ENCODE measurements at regions not wholly inside any gene's neighbourhood (a gene's known extent, or its start where the extent isn't known, plus 50 kb on each side); places are given as distances from the start of the nearest gene placed in this dataset.

DNA sequence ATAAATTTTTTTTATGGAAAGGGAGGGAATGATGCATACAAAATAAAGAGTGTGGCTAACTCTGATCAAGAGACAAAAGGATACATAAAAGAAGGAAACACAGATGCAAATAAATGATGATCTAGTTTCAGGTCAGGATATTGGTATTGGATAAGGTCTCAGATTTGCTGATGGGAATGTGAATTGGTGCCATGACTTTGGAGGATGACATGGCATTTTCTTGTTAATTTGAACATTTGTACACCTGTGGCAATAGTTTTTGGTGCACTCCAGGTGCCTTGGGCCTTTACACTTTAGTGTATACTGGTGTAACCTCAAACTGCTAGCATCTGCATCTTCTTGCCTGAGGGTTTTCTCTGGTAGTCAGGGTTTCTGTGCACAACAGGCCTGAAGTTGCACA, 279.3 kb downstream of the TMEM121 start:
- Histone ChIP-seq H3K79me2 (ENCODE audit: control insufficient read depth, low read length) (no peaks in the 10 kb centered on the region), H3K9me2 (replicated peaks; ENCODE audit: control insufficient read depth, low read length) (no peaks in the 10 kb centered on the region), H3K4me1 (ENCODE audit: control insufficient read depth, low read length) (no peaks in the 10 kb centered on the region), H3K27ac (ENCODE audit: low read depth, low read length) (no peak overlapping the region), H3K36me3 (ENCODE audit: control insufficient read depth, low read length) (no peaks in the 10 kb centered on the region), H3K9me3 (ENCODE audit: control insufficient read depth, insufficient read depth, low read length) (no peaks in the 10 kb centered on the region), H3F3A (ENCODE audit: control insufficient read depth, insufficient read depth) (no peaks in the 10 kb centered on the region), H3K4me2 (ENCODE audit: low read length) (no peak overlapping the region), H3K4me3 (ENCODE audit: low read length) (no peak overlapping the region), H4K20me1 (ENCODE audit: control insufficient read depth, insufficient read depth, low read depth, low read length) (no peaks in the 10 kb centered on the region), H3K27me3 (ENCODE audit: control insufficient read depth, low read length) (no peaks in the 10 kb centered on the region)
- no peak for TF ChIP-seq EZH2phosphoT487 (IDR thresholded peaks at IDR 0.05; ENCODE audit: borderline replicate concordance, low read length)
- TF ChIP-seq, protein P1, sequence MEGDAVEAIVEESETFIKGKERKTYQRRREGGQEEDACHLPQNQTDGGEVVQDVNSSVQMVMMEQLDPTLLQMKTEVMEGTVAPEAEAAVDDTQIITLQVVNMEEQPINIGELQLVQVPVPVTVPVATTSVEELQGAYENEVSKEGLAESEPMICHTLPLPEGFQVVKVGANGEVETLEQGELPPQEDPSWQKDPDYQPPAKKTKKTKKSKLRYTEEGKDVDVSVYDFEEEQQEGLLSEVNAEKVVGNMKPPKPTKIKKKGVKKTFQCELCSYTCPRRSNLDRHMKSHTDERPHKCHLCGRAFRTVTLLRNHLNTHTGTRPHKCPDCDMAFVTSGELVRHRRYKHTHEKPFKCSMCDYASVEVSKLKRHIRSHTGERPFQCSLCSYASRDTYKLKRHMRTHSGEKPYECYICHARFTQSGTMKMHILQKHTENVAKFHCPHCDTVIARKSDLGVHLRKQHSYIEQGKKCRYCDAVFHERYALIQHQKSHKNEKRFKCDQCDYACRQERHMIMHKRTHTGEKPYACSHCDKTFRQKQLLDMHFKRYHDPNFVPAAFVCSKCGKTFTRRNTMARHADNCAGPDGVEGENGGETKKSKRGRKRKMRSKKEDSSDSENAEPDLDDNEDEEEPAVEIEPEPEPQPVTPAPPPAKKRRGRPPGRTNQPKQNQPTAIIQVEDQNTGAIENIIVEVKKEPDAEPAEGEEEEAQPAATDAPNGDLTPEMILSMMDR (IDR thresholded peaks at IDR 0.05; ENCODE audit: low read depth, low read length, poor library complexity, severe bottlenecking), result no peak

DNA sequence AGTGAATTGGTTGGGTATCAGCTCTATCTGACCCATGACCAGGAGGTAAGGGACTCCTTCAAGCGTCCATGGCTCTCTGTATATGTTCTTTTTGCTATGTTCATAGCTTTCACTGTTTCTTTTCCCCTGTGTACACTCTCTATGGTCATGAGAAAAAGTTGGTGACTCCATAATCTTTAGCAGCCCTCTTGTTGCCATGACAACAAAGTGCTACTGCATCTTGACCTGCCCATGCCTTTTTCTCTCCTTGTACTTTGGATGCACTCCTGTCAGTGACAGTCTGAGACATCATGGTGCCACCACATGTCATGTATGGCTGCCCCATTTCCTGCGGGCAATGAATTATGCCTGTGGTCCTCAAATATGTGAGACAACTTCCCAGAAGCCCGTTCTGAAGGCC, 280.2 kb downstream of the TMEM121 start:
- Histone ChIP-seq H3K4me2 (ENCODE audit: low read length) (no peak overlapping the region), H3K27me3 (ENCODE audit: control insufficient read depth, low read length) (no peaks in the 10 kb centered on the region), H3K4me3 (ENCODE audit: low read length) (no peak overlapping the region), H3K27ac (ENCODE audit: low read depth, low read length) (no peak overlapping the region), H3K9me3 (ENCODE audit: control insufficient read depth, insufficient read depth, low read length) (no peaks in the 10 kb centered on the region), H4K20me1 (ENCODE audit: control insufficient read depth, insufficient read depth, low read depth, low read length) (no peaks in the 10 kb centered on the region), H3K9me2 (replicated peaks; ENCODE audit: control insufficient read depth, low read length) (no peaks in the 10 kb centered on the region), H3K4me1 (ENCODE audit: control insufficient read depth, low read length) (no peaks in the 10 kb centered on the region), H3K36me3 (ENCODE audit: control insufficient read depth, low read length) (no peaks in the 10 kb centered on the region), H3K79me2 (ENCODE audit: control insufficient read depth, low read length) (no peaks in the 10 kb centered on the region), H3F3A (ENCODE audit: control insufficient read depth, insufficient read depth) (no peaks in the 10 kb centered on the region)
- no peak for TF ChIP-seq EZH2phosphoT487 (IDR thresholded peaks at IDR 0.05; ENCODE audit: borderline replicate concordance, low read length)
- TF ChIP-seq, protein P1 (IDR thresholded peaks at IDR 0.05; ENCODE audit: low read depth, low read length, poor library complexity, severe bottlenecking), result no peak

DNA sequence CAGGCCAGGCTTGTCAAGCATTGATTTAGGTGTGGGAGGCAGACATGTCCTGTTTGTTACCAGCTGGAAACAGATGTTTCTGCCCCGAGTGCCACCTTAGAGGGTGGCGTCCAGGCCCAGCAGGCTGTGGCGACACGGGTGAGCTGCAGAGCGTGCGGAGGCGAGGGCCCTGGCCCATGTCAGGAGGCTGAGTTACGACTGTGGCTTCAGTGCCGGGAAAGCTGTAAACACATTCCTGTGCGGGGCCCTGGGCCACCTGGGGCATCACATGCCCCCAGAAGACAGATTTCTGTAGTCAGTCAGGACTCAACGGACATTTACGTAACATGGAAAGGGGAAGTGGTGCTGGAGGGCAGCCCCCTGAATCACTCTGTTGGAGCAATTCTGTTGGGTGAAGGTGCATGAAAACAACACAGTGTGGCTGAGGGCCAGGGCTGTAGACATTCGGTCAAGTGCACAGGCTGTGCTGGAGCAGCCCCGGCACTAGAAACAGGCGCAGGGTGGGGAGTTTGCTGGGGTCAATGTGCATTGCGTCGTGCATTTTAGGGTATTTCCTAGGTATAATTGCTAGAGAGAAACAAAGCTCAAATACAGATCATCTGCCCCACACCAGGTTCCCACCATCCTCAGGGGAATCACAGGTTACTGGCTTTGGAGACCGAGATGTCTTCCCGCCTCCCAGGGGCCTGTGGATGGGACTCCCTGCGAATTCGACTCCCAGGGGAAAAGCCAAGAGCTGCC, 291.8 kb downstream of the TMEM121 start:
- no peaks in the 10 kb centered on the region for H3K9me2 ChIP-seq (replicated peaks; ENCODE audit: control insufficient read depth, low read length)
- H3K79me2 ChIP-seq (ENCODE audit: control insufficient read depth, low read length), result no peaks in the 10 kb centered on the region
- H3K4me2 ChIP-seq (ENCODE audit: low read length), result no peak overlapping the region
- no peaks in the 10 kb centered on the region for H3K27me3 ChIP-seq (ENCODE audit: control insufficient read depth, low read length)
- H3F3A ChIP-seq (ENCODE audit: control insufficient read depth, insufficient read depth), result no peaks in the 10 kb centered on the region
- H3K4me3 ChIP-seq (ENCODE audit: low read length), result no peak overlapping the region
- no peak overlapping the region for H3K27ac ChIP-seq (ENCODE audit: low read depth, low read length)
- H3K4me1 ChIP-seq (ENCODE audit: control insufficient read depth, low read length), result no peaks in the 10 kb centered on the region
- peaks cover 8% of the 10 kb centered on the region; the same call in 1 of the 2 replicates for H3K36me3 ChIP-seq (ENCODE audit: control insufficient read depth, low read length)
- H4K20me1 ChIP-seq (ENCODE audit: control insufficient read depth, insufficient read depth, low read depth, low read length), result no peaks in the 10 kb centered on the region
- no peaks in the 10 kb centered on the region for H3K9me3 ChIP-seq (ENCODE audit: control insufficient read depth, insufficient read depth, low read length)
- no peak for TF ChIP-seq EZH2phosphoT487 (IDR thresholded peaks at IDR 0.05; ENCODE audit: borderline replicate concordance, low read length)
- TF ChIP-seq, protein P1 (IDR thresholded peaks at IDR 0.05; ENCODE audit: low read depth, low read length, poor library complexity, severe bottlenecking), result no peak

Data from DOHH2 (cell line).